ENCODE measurements at regions not wholly inside any gene's neighbourhood (a gene's known extent, or its start where the extent isn't known, plus 50 kb on each side); places are given as distances from the start of the nearest gene placed in this dataset.

- BruUV-seq (replicated peaks), result no TSS peak
- no peak overlapping the region for H3K4me2 ChIP-seq (ENCODE audit: insufficient read depth, low read length)
- no peak for TF ChIP-seq CEBPG (CRISPR knock-in tag; IDR thresholded peaks at IDR 0.05)
- TF ChIP-seq CEBPG (tag; conservative IDR thresholded peaks at IDR 0.05 in 1 of 2, IDR thresholded peaks at IDR 0.05 in 1 of 2), result peak in 1 of 2 experiments; percentile 46; a peak in 1 of 4 replicates
- TF ChIP-seq RBM25 (IDR thresholded peaks at IDR 0.05; ENCODE audit: low read depth, low read length, severe bottlenecking), result peak; percentile 17
- TF ChIP-seq ZNF232 (CRISPR knock-in tag; IDR thresholded peaks at IDR 0.05), result no peak
- no peak for TF ChIP-seq MAFF (IDR thresholded peaks at IDR 0.05; ENCODE audit: low read length)
- TF ChIP-seq, protein P1, sequence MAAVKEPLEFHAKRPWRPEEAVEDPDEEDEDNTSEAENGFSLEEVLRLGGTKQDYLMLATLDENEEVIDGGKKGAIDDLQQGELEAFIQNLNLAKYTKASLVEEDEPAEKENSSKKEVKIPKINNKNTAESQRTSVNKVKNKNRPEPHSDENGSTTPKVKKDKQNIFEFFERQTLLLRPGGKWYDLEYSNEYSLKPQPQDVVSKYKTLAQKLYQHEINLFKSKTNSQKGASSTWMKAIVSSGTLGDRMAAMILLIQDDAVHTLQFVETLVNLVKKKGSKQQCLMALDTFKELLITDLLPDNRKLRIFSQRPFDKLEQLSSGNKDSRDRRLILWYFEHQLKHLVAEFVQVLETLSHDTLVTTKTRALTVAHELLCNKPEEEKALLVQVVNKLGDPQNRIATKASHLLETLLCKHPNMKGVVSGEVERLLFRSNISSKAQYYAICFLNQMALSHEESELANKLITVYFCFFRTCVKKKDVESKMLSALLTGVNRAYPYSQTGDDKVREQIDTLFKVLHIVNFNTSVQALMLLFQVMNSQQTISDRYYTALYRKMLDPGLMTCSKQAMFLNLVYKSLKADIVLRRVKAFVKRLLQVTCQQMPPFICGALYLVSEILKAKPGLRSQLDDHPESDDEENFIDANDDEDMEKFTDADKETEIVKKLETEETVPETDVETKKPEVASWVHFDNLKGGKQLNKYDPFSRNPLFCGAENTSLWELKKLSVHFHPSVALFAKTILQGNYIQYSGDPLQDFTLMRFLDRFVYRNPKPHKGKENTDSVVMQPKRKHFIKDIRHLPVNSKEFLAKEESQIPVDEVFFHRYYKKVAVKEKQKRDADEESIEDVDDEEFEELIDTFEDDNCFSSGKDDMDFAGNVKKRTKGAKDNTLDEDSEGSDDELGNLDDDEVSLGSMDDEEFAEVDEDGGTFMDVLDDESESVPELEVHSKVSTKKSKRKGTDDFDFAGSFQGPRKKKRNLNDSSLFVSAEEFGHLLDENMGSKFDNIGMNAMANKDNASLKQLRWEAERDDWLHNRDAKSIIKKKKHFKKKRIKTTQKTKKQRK (IDR thresholded peaks at IDR 0.05; ENCODE audit: borderline replicate concordance, low read depth, low read length), result no peak
- TF ChIP-seq MCM7 (IDR thresholded peaks at IDR 0.05), result no peak
- H3K9me3 ChIP-seq (replicated peaks; ENCODE audit: control insufficient read depth, insufficient read depth, low read depth, low read length), result no peaks in the 10 kb centered on the region
- DNase-seq (ENCODE audit: extremely low read depth in 1 of 4, low spot score in 3 of 4) (no peak), ATAC-seq (no peak), FAIRE-seq (no peak)
- no peaks in the 10 kb centered on the region for H3K36me3 ChIP-seq (ENCODE audit: control insufficient read depth, insufficient read depth, low read length)
- no peak overlapping the region for H3K4me3 ChIP-seq
- CTCF ChIA-PET (ENCODE audit: low intra/inter-chr PET ratio), result no interaction called here
- H3K27me3 ChIP-seq (ENCODE audit: control insufficient read depth in 2 of 2, insufficient read depth in 2 of 2, low read length in 2 of 2), result peaks cover 3 to 10% of the 10 kb centered on the region in 2 experiments; a peak in 2 of 5 replicates
- no peak overlapping the region for H3K9ac ChIP-seq (ENCODE audit: insufficient read depth in 1 of 2, low read depth in 2 of 2, low read length in 2 of 2)
- no peaks in the 10 kb centered on the region for H3K9me1 ChIP-seq (ENCODE audit: control insufficient read depth, insufficient read depth, low read length)
- H2AFZ ChIP-seq (ENCODE audit: low read depth, low read length), result no peak overlapping the region
- no peaks in the 10 kb centered on the region for H3K79me2 ChIP-seq (ENCODE audit: control insufficient read depth, insufficient read depth, low read length)
- no peak overlapping the region for H3K27ac ChIP-seq (ENCODE audit: extremely low read depth, low read depth, low read length)
- H4K20me1 ChIP-seq (replicated peaks; ENCODE audit: control insufficient read depth, insufficient read depth, low read length), result no peaks in the 10 kb centered on the region
- intact Hi-C loops (cut with micrococcal nuclease), result no loop called here
- POLR2A ChIA-PET, result no interaction called here
- H3K4me1 ChIP-seq (replicated peaks in 1 of 2; ENCODE audit: control insufficient read depth in 2 of 2, insufficient read depth in 2 of 2, low read length in 2 of 2), result no peaks in the 10 kb centered on the region
- in situ Hi-C loops (cut with MboI), result no loop called here
Observed at GRCh38 chr2:48018480-48018879, 112.2 kb upstream of the FBXO11 start.

Data from K562 (cell line).